Psoas muscle (tissue), 7 donors: ENCODE measurements at regions not wholly inside any gene's neighbourhood (a gene's known extent, or its start where the extent isn't known, plus 50 kb on each side); places are given as distances from the start of the nearest gene placed in this dataset.

Experiments
- ATAC-seq, 4 donors: fragments of 200-7000 bp; cut with Tn5 transposase; one replicate each; pipeline ENCODE4 v1.9.1; 2020; ENCODE audit warnings: moderate library complexity in 3 of 4, mild to moderate bottlenecking in 2 of 4
- DNase-seq, 2 donors: peaks; one replicate each; pipeline ENCODE4 v3.0.0-alpha.2; 2020
- H3K27ac ChIP-seq: fragments of 200-600 bp; one replicate; pipeline ENCODE4 v1.8.0; 2022
- H3K27me3 ChIP-seq, 3 donors: fragments of 200-600 bp in 1 of 3; one replicate each; pipeline versions ENCODE4 v1.6.1 to v1.8.0; 2013 to 2022; ENCODE audit warnings: low read length in 2 of 3, mild to moderate bottlenecking in 2 of 3, moderate library complexity in 1 of 3; ENCODE audit not compliant: insufficient read depth in 3 of 3
- H3K36me3 ChIP-seq, 2 donors: fragments of 200-600 bp in 1 of 2; one replicate each; pipeline versions ENCODE4 v1.6.1 to v1.8.0; 2013 to 2022; ENCODE audit warnings: low read depth in 1 of 2, mild to moderate bottlenecking in 1 of 2, moderate library complexity in 1 of 2; ENCODE audit not compliant: insufficient read depth in 1 of 2
- H3K4me1 ChIP-seq: fragments of 200-600 bp; one replicate; pipeline ENCODE4 v1.8.0; 2022
- H3K4me3 ChIP-seq: fragments of 200-600 bp; one replicate; pipeline ENCODE4 v1.8.0; 2022; ENCODE audit warnings: mild to moderate bottlenecking
- H3K9me3 ChIP-seq: fragments of 200-600 bp; one replicate; pipeline ENCODE4 v1.8.0; 2022
- CTCF ChIP-seq: fragments of 200-600 bp; IDR thresholded peaks from one replicate; pipeline ENCODE4 v1.8.0; 2022; ENCODE audit warnings: antibody characterized with exemption
- WGBS, 3 donors: extraction: QIAGEN DNeasy Blood & Tissue Kit; methylation state at CpG; one replicate each; pipeline versions ENCODE4 v1.1.6 to v1.1.7; 2013; 5-methylcytosine and 5-hydroxymethylcytosine counted together
- intact Hi-C, 2 donors: fragments of 100-400 bp; cut with DNase I; formaldehyde crosslinking; loops; one replicate each; pipeline versions ENCODE4 v1.11.0 to v1.14.2; 2022
- donor health status: healthy with polysubstance abuse.
- donor health status: DM: no; HTN: no; CAD: no; lungs with moderate emphysema.
- donor health status: Bipolar disorder and iron deficiency.
- donor health status: healthy.
- donor health status: DM: yes; HTN: yes; CAD: no.
- donor health status: DM: no; HTN: no; CAD: no.
- donor health status: DM: yes; HTN: yes; CAD: no.

- H3K36me3 ChIP-seq, result no peaks in the 10 kb centered on the region
- peaks cover 16% of the 10 kb centered on the region for H3K4me1 ChIP-seq
- DNase-seq (peak; percentile 53 to 56), ATAC-seq (peak; percentile 100)
- H3K4me3 ChIP-seq, result peak overlapping the region; percentile 55
- WGBS, 3 donors, result 20 to 26% (median 24%) methylated on average over 4 of the region's 4 CpGs
- no peak for TF ChIP-seq CTCF
- H3K27me3 ChIP-seq, result no peaks in the 10 kb centered on the region
- peak overlapping the region; percentile 86 for H3K27ac ChIP-seq
- H3K9me3 ChIP-seq, result peaks cover 8% of the 10 kb centered on the region
- intact Hi-C loops, result no loop called here
Observed at GRCh38 chr12:46617167-46617566, 208.6 kb downstream of the SLC38A4 start.

- Histone ChIP-seq H3K9me3 (peaks cover 5% of the 10 kb centered on the region), H3K27ac (no peak overlapping the region), H3K27me3 (no peaks in the 10 kb centered on the region), H3K4me3 (no peak overlapping the region), H3K36me3 (no peaks in the 10 kb centered on the region), H3K4me1 (peaks cover 14% of the 10 kb centered on the region)
- intact Hi-C loops, result loop anchor here (5.0 kb wide), 2 partner anchors 43 to 48 kb away; no protein-coding TSS in a partner anchor
- 97 to 99% (median 98%) methylated on average over 3 of the region's 3 CpGs for WGBS, 3 donors
- TF ChIP-seq CTCF, result no peak
- no peak for ATAC-seq
- DNase-seq, result no peak
Observed at GRCh38 chr12:46610754-46611153, 215.0 kb downstream of the SLC38A4 start.

- Histone ChIP-seq H3K36me3 (no peaks in the 10 kb centered on the region), H3K27me3 (no peaks in the 10 kb centered on the region), H3K4me1 (peaks cover 14% of the 10 kb centered on the region), H3K9me3 (no peaks in the 10 kb centered on the region), H3K27ac (no peak overlapping the region), H3K4me3 (no peak overlapping the region)
- DNase-seq (no peak), ATAC-seq (no peak)
- WGBS, 3 donors, result 98 to 100% (median 99%) methylated on average over 2 of the region's 2 CpGs
- intact Hi-C loops, result loop anchor here (5.0 kb wide), 2 partner anchors 42 to 47 kb away; no protein-coding TSS in a partner anchor
- no peak for TF ChIP-seq CTCF
Observed at GRCh38 chr12:46609674-46610073, 216.1 kb downstream of the SLC38A4 start.

- Histone ChIP-seq H3K27ac (peak overlapping the region; percentile 19), H3K9me3 (no peaks in the 10 kb centered on the region), H3K36me3 (no peaks in the 10 kb centered on the region), H3K4me1 (peaks cover 14% of the 10 kb centered on the region), H3K4me3 (no peak overlapping the region), H3K27me3 (no peaks in the 10 kb centered on the region)
- 74 to 94% (median 80%) methylated on average over 1 of the region's 1 CpG for WGBS, 3 donors
- no peak for TF ChIP-seq CTCF
- ATAC-seq (peak in 1 of 4 donors; percentile 24), DNase-seq (no peak)
- intact Hi-C loops, result no loop called here
Observed at GRCh38 chr12:46609273-46609623, 216.5 kb downstream of the SLC38A4 start.
